Right lobe of liver (tissue), 6 donors: ENCODE measurements at regions not wholly inside any gene's neighbourhood (a gene's known extent, or its start where the extent isn't known, plus 50 kb on each side); places are given as distances from the start of the nearest gene placed in this dataset.
"Not testable (repeated sequence)": the region's sequence is repeated elsewhere in the genome, so short reads cannot be mapped to it uniquely, and the experiment has no call there.

Source experiments
- ATAC-seq, 4 donors: fragments of 200-7000 bp; cut with Tn5 transposase; one replicate each; pipeline ENCODE4 v1.9.1; 2020; ENCODE audit warnings: mild to moderate bottlenecking in 4 of 4, moderate library complexity in 4 of 4
- DNase-seq, 3 donors: peaks; one replicate each; pipeline ENCODE4 v3.0.0-alpha.2; 2020
- H3K27ac ChIP-seq, 3 donors: fragments of 200-600 bp; one replicate each; pipeline ENCODE4 v1.8.0; 2022
- H3K27me3 ChIP-seq, 2 donors: fragments of 200-600 bp; one replicate each; pipeline ENCODE4 v1.8.0; 2022
- H3K36me3 ChIP-seq, 4 donors: fragments of 200-600 bp; sonication (generic) in 1 of 4; one replicate each; pipeline versions ENCODE4 v1.5.1 to v1.8.0; 2017 to 2022; ENCODE audit warnings: control low read depth in 1 of 4
- H3K4me1 ChIP-seq, 4 donors: fragments of 200-600 bp; sonication (generic) in 1 of 4; one replicate each; pipeline versions ENCODE4 v1.5.1 to v1.8.0; 2017 to 2022; ENCODE audit warnings: control low read depth in 1 of 4
- H3K4me3 ChIP-seq, 3 donors: fragments of 200-600 bp; one replicate each; pipeline ENCODE4 v1.8.0; 2022
- H3K9me3 ChIP-seq, 4 donors: fragments of 200-600 bp; sonication (generic) in 1 of 4; one replicate each; pipeline versions ENCODE4 v1.5.1 to v1.8.0; 2017 to 2022; ENCODE audit warnings: control low read depth in 1 of 4
- POLR2A ChIP-seq: fragments of 450-650 bp; IDR thresholded peaks from one replicate; pipeline ENCODE4 v1.6.1; 2017; ENCODE audit warnings: antibody characterized with exemption, mild to moderate bottlenecking
- WGBS: methylation state at CpG from one replicate; pipeline ENCODE4 v1.1.6; 2018; ENCODE audit warnings: low coverage, low lambda C conversion rate; ENCODE audit not compliant: insufficient coverage; ENCODE audit errors: missing lambda C conversion rate; 5-methylcytosine and 5-hydroxymethylcytosine counted together
- intact Hi-C, 2 donors: fragments of 100-400 bp; cut with DNase I; formaldehyde crosslinking; loops; one replicate each; pipeline versions ENCODE4 v1.11.2 to v1.14.1; 2022
- TF ChIP-seq, protein P1 (sequence below), 4 donors: fragments of 200-600 bp in 3 of 4; fragments of 450-650 bp in 1 of 4; IDR thresholded peaks; one replicate each; pipeline versions ENCODE4 v1.5.1 to v1.8.0; 2016 to 2022; ENCODE audit warnings: antibody characterized with exemption in 4 of 4, mild to moderate bottlenecking in 2 of 4
- donor health status: DM: no; HTN: yes; CAD: no.
- donor health status: DM: no; HTN: no; CAD: no.
- donor health status: DM: no; HTN: no; CAD: no.
- donor health status: DM: no; HTN: yes; CAD: no.
- donor health status: DM: no; HTN: yes; CAD: no.

DNA sequence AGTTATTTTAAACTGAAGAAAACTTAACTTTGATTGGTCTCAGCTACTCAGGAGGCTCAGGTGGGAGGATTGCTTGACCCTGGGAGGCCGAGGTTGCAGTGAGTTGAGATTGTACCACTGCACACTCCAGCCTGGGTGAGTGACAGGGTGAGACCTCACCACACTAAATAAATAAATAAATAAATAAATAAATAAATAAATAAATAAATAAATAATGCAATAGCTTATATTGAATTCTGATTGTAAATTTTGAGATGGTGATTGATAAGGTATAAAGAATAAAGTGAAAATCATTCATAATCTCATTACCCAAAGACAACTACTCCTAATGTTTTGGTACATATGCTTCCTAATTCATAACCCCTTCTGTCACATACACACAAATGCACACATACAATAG is 58.1 kb downstream of the TUBA3C start:
- Histone ChIP-seq H3K36me3 (no peaks in the 10 kb centered on the region), H3K9me3 (no peaks in the 10 kb centered on the region), H3K27me3 (no peaks in the 10 kb centered on the region), H3K4me3 (no peak overlapping the region), H3K27ac (no peak overlapping the region), H3K4me1 (no peaks in the 10 kb centered on the region)
- 56% methylated on average over 1 of the region's 1 CpG for WGBS
- intact Hi-C loops, result no loop called here
- no peak for TF ChIP-seq POLR2A
- TF ChIP-seq, protein P1, sequence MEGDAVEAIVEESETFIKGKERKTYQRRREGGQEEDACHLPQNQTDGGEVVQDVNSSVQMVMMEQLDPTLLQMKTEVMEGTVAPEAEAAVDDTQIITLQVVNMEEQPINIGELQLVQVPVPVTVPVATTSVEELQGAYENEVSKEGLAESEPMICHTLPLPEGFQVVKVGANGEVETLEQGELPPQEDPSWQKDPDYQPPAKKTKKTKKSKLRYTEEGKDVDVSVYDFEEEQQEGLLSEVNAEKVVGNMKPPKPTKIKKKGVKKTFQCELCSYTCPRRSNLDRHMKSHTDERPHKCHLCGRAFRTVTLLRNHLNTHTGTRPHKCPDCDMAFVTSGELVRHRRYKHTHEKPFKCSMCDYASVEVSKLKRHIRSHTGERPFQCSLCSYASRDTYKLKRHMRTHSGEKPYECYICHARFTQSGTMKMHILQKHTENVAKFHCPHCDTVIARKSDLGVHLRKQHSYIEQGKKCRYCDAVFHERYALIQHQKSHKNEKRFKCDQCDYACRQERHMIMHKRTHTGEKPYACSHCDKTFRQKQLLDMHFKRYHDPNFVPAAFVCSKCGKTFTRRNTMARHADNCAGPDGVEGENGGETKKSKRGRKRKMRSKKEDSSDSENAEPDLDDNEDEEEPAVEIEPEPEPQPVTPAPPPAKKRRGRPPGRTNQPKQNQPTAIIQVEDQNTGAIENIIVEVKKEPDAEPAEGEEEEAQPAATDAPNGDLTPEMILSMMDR (IDR thresholded peaks at IDR 0.05), result no peak
- ATAC-seq, result no peak
- DNase-seq, result no peak

DNA sequence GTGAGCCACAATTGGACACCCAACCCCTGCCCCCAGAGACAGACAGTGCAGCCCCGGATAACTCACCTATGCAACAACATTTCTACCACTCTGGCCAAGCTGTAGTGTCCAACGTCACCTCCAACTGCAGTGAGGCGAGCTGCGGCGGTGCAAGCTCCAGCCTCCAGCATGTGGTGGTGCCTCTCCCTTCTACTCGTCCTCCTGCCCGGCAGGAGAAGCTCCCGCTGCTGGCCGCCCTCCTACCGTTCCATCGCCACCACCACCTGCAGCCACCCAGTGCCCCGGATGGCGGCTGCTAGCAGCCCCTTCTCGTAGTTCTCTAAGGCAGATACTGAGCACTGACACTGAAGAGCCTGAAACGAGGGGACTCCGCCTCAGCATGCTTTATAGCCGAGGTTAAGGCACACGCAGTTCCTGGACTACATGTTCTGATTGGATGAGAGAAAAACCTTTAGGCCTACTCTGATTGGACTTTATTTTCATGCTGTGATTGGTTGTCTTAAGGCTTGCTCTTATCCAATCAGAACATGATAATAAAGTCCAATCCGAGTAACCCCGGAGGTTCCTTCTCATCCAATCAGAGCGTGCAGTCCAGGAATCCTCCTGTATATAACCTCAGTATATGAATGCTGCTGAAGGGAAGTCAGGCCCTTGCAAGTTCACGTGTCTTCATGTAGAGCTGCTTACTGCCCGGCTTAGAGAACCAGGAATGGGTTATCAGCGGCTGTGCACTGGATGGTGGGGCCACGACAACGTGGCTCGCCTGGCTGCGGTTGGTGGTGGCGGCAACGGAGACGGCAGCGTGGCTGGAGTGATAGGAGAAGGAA is 63.5 kb downstream of the TUBA3C start:
- no peak for TF ChIP-seq POLR2A
- TF ChIP-seq, protein P1 (IDR thresholded peaks at IDR 0.05), result no peak
- WGBS, result 81% methylated on average over 25 of the region's 32 CpGs
- no peaks in the 10 kb centered on the region for H3K27me3 ChIP-seq
- ATAC-seq (no peak), DNase-seq (no peak)
- H3K4me1 ChIP-seq, result no peaks in the 10 kb centered on the region
- no peak overlapping the region for H3K27ac ChIP-seq
- no peak overlapping the region for H3K4me3 ChIP-seq
- H3K36me3 ChIP-seq, result no peaks in the 10 kb centered on the region
- no peaks in the 10 kb centered on the region for H3K9me3 ChIP-seq
- intact Hi-C loops, result no loop called here

- H3K36me3 ChIP-seq, H3K4me3 ChIP-seq, H3K27me3 ChIP-seq, ATAC-seq, H3K27ac ChIP-seq, intact Hi-C loops, H3K9me3 ChIP-seq, DNase-seq, H3K4me1 ChIP-seq: not testable (repeated sequence)
- 70% methylated on average over 4 of the region's 29 CpGs for WGBS
These were observed 72.4 kb downstream of the TUBA3C start for GRCh38 chr13:19109225-19109624.

DNA sequence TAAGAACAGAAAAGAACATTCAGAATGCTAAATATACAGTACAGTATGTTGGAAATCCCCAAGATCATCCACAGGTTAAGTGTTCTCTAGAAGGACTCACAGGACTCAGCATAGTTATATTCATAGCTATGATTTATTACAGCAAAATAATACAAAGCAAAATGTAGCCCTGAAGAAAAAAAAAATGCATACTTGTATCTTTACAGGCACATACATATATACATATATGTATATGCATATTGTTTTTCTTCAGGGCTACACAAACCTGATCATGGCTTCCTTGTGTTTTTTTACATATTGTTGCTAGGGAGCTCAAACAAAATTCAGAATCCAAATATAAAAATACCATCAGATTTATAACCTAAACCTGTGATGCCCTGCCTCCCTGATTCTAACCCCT is 78.5 kb downstream of the TUBA3C start:
- Histone ChIP-seq H3K9me3 (no peaks in the 10 kb centered on the region), H3K36me3 (no peaks in the 10 kb centered on the region), H3K27me3 (no peaks in the 10 kb centered on the region), H3K4me3 (no peak overlapping the region), H3K27ac (no peak overlapping the region), H3K4me1 (no peaks in the 10 kb centered on the region)
- ATAC-seq (no peak), DNase-seq (no peak)
- no peak for TF ChIP-seq POLR2A
- TF ChIP-seq, protein P1 (IDR thresholded peaks at IDR 0.05), result no peak
- intact Hi-C loops, result no loop called here

DNA sequence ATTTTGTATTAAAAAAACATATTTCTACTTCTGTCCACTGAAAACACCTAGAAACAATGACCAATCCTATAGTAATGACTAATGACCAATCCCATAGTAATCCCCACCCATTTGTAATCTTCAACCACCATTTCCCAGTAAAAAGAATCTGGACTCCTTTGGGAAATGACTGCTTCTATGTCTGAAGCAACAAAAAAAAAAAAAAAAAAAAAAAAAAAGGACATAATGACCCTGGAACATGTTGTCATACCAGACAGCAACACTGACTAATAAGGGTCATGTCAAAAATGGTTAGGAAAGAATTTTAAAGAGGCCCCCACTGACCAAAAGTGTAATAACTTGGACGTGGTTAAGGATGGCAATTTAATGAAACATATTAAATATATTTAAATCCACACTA is 88.3 kb downstream of the TUBA3C start:
- TF ChIP-seq, protein P1 (IDR thresholded peaks at IDR 0.05), result no peak
- TF ChIP-seq POLR2A, result no peak
- 14% methylated on average over 1 of the region's 1 CpG for WGBS
- Histone ChIP-seq H3K4me3 (no peak overlapping the region), H3K27me3 (no peaks in the 10 kb centered on the region), H3K36me3 (no peaks in the 10 kb centered on the region), H3K9me3 (no peaks in the 10 kb centered on the region), H3K4me1 (no peaks in the 10 kb centered on the region), H3K27ac (no peak overlapping the region)
- intact Hi-C loops, result no loop called here
- ATAC-seq, result no peak
- DNase-seq, result no peak
